GM21381 (cell line): ENCODE measurements at regions not wholly inside any gene's neighbourhood (a gene's known extent, or its start where the extent isn't known, plus 50 kb on each side); places are given as distances from the start of the nearest gene placed in this dataset.

Experiments used
- ATAC-seq: cut with Tn5 transposase; IDR thresholded peaks from one replicate; pipeline ENCODE4 v1.9.1; 2021; ENCODE audit warnings: mild to moderate bottlenecking, moderate library complexity; ENCODE audit not compliant: unreplicated experiment

- no peak for ATAC-seq
Measured at GRCh38 chr6:156533872-156534524, 243.2 kb upstream of the ARID1B start.

- no peak for ATAC-seq
Measured at GRCh38 chr6:156526081-156526480, 251.1 kb upstream of the ARID1B start.

DNA sequence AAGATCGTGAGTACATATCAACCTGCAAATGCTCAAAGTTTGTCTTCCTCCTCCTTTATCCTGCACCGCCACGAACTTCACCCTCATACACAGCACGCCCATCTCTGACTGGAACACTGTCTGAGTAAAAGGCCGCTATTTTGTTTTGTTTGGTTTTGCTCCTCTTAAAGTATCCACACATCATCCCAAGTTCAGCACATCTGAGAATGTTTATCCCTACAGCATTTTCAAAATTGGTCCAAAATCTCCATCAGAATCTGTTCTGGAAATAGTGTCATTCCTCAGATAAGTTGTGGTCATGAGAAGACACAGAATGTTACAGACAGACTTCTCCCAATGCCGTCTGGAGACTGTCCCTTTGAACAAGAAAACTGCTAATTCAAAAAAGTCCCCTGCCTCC, 251.6 kb upstream of the ARID1B start:
- no peak for ATAC-seq

DNA sequence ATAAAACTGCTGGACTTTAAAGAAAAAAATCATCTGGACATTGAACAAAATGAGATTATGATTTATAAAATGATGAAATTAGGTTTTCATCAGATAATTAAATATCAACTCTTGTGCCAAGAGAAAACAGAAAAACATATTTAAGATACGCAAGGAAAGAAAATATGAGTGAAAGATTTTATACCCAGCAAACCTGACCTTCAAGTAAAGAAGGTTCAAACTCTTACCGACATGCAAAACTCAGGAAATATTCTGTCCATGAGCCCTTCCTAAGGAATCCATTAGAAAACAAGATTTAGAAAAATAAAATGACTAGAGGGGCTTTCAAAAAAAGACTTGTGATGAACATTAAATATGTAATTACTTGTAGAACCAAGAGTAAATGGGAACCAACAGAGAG, 257.2 kb upstream of the ARID1B start:
- ATAC-seq, result no peak

DNA sequence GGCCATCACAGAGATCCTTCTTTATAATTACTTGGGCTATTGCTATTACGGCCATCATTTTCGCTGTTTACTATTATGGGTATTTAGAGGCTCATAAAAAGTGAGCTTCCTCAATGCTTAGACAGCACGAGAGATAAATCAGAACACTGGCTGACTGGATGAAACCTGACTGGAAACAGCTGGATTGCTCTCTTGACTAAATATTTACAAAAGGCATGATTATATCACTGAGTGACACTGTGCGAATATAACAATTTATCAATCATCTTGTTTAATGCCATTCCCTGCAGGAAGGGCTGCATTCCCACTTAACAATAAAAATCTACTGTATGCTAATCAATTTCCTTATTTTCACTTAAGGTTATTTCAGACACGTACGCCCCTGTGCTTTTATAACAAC, 260.1 kb upstream of the ARID1B start:
- no peak for ATAC-seq

GRCh38 chr6:156515242-156515641, 261.9 kb upstream of the ARID1B start:
- no peak for ATAC-seq

- no peak for ATAC-seq
Measured at GRCh38 chr6:156513504-156513903, 263.7 kb upstream of the ARID1B start.

DNA sequence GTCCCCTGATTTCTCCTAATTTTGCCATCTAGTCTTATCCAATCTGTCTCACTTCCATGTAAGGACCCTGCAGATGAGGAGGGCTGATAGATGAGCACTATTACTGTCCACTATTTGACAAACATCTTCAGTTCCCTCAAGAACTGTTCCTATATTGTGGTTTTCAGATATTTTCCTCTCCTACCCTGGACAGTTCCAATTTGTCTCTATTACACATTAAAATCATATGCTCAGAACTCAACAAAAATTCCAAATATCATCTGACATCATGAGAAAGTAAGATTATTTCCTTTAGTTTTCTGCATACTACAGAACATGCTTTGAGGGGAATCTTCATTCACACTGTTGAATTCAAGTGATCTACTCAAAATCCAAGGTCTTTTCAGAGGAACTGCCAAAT, 265.6 kb upstream of the ARID1B start:
- ATAC-seq, result no peak

DNA sequence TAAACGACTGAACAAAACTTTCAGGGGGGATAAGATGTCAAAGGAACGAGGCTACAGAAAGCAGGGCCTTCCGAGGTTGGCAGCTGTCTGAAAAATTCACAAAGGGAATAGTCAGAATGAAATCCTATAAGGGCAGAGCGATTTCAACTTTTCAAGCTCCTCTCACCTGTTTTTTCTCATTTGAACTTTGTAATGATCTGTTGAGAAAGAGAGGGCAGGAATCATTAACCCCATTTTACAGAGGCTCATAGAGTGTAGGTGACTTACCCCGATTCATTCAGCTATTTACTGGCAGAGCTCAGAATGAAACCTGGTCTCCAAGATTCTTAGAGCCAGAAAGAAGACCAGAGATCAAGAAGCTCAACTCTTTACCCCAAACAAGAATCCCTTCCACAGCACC, 266.1 kb upstream of the ARID1B start:
- no peak for ATAC-seq

GRCh38 chr6:156510242-156510641, 266.9 kb upstream of the ARID1B start:
- no peak for ATAC-seq

GRCh38 chr6:156509496-156509895, 267.7 kb upstream of the ARID1B start:
- no peak for ATAC-seq

- ATAC-seq, result no peak
Measured at GRCh38 chr6:156508923-156509322, 268.3 kb upstream of the ARID1B start.

DNA sequence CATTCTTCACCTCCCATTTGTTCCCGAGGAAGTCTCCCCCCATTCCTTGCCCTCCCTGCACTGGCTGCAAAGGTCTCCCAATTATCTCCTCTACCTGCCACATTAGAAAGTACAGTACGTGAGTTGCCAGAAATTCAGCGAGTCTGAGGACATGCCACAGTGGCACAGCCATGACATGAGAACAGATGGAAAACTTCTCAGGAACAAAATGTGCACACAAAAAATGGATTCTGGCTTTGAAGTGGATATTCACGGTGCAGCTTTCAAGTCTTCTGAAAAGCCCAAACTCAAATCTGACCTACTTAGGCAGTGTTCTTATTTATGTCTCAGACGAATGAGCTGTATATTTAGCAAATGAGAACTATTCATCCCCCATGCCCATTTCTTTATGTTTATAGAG, 269.1 kb upstream of the ARID1B start:
- ATAC-seq, result no peak

DNA sequence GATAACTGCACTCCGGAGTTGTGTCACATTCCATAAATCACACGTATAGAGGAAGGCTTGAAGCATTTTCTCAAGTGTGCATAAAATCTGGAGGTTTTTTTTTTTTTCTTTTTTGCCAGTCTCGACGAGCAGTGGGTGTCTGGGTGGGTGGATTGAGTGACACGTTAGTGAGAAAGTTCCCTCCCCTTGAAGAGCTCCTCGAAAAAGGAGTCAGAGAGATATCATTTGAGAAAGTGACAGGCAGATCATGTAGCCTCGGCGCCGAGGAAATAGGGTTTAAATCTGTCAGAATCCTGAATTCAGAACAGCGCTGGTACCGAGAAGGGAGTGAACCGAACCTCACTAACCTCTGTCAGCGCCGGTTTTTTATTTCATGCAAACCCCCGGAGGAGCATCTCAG, 269.5 kb upstream of the ARID1B start:
- no peak for ATAC-seq

GRCh38 chr6:156507106-156507505, 270.1 kb upstream of the ARID1B start:
- ATAC-seq, result no peak

GRCh38 chr6:156502969-156503504, 274.1 kb upstream of the ARID1B start:
- no peak for ATAC-seq

DNA sequence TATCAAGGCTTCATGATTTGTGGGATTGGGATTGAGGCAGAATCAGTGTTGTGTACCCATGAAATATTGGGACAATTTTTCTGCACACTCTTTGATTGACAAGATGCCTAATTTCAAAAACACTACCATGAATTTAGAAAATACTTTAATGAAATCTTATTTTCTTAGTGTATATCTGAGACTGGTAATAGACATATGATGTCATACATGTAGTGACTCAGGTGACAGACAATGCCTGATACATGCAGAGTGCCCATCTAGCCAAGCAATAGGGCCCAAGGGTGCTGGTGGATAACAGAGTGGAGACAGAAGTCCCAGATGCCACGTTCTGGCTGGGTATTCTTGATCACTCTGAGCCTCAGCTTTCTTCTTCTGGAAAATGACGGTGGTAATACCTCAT, 279.6 kb upstream of the ARID1B start:
- no peak for ATAC-seq

DNA sequence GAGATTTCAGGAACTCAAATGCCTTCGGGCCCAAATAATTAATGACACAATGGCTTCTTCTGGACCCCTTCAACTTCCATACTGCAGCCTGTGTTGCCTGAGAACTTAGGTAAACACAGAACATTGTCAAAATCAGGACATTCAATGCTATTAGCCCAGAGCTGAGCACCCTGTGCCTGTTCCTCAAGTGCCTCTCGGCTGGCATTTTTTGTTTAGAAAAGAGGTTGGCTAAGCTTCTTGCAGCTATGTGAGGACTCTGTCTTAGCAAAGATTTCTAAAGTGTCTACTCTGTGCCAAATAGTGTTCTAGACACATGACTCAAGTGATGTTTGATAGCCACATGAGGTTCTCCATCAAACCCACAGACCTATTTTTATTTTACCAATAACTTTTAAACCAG, 289.3 kb upstream of the ARID1B start:
- no peak for ATAC-seq

- ATAC-seq, result no peak
Measured at GRCh38 chr6:156485150-156485549, 292.0 kb upstream of the ARID1B start.

DNA sequence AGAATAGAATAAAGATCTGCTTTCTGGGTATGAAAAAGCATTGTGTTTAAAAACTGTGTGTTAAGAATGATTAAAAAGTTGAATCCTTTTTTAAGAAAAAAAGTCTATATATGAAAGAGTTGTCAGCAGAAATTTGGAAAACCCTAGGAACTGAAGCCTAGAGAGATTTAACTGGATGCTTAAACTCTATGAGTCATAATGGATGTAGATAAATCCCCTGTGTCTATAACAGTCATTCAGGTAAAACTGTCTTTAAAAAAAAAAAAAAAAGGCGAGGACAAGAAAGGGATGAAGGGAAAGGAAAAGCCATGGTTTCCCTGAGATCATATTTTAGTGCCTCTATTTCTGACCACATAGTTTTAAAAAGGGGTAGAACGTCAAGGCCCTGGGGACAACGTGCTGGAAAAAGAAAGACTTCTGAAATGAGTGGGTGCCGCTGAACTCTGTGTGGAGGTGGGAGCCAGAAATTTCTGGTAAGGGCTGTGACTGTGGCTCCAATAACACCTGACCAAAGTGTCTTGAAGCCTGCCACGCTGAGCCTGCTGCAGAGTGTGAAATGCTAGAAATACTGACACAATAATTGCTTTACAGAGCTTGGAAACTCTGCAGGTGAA, 302.6 kb upstream of the ARID1B start:
- no peak for ATAC-seq

- no peak for ATAC-seq
Measured at GRCh38 chr6:156471000-156471399, 306.2 kb upstream of the ARID1B start.

DNA sequence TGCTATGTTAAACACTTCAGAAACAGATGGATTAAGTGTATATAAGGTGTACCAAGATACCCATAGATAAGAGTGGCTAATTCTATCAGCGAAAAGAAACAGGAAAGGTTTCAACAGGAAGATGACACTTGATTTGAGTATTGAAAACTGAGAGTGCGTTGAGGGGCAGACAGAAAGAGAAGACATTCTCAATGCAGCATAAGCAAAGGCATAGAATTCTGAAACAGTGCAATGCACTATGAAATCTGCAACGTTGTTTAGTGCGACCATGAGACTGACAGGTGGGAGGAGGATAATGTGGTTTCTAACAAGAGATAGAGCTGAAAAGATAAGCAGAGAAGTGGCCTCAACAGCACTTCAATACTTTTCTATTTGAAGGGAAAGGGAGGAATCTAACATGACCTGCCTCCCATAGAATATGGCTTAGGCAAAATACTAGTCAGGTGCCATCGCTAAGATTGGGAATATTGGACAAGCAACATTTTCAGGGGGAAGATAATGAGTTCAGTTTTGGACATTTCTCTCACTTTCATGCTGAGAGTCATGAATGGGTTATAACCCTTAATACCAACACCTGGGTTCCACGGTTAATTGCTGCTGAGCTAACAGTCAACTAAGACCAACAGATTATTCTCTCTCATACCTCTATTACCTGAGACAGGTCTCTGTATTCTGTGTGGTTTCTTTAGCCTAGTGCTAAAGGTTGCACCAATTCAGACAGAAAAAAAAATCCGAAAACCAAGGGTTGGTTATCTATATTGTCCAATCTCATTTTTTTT, 312.9 kb upstream of the ARID1B start:
- no peak for ATAC-seq
